Kidney epithelial cell (primary cell): ENCODE measurements at regions not wholly inside any gene's neighbourhood (a gene's known extent, or its start where the extent isn't known, plus 50 kb on each side); places are given as distances from the start of the nearest gene placed in this dataset.

Source experiments
- DNase-seq: peaks from one replicate; pipeline ENCODE4 v3.0.0-alpha.2; 2010; ENCODE audit warnings: low read depth
- H3K27me3 ChIP-seq: 2 replicates; pipeline ENCODE4 v1.6.0; 2011; ENCODE audit warnings: low read length; ENCODE audit not compliant: control insufficient read depth, insufficient read depth
- H3K36me3 ChIP-seq: 2 replicates; pipeline ENCODE4 v1.5.1; 2011; ENCODE audit warnings: low read length; ENCODE audit not compliant: control insufficient read depth, insufficient read depth
- H3K4me3 ChIP-seq: 2 replicates; pipeline ENCODE4 v1.5.1; 2011; ENCODE audit warnings: low read depth, mild to moderate bottlenecking, control low read depth, low read length
- CTCF ChIP-seq: IDR thresholded peaks from 2 replicates; pipeline ENCODE4 v1.5.1; 2011; ENCODE audit warnings: mild to moderate bottlenecking, moderate library complexity, low read length, control low read depth, inconsistent platforms; ENCODE audit not compliant: insufficient read depth, poor library complexity, severe bottlenecking

- H3K36me3 ChIP-seq: no peaks in the 10 kb centered on the region
- H3K27me3 ChIP-seq: no peaks in the 10 kb centered on the region
- no peak overlapping the region for H3K4me3 ChIP-seq
- TF ChIP-seq CTCF: no peak
- no peak for DNase-seq
These were observed 1273.6 kb upstream of the GBE1 start for GRCh38 chr3:83034806-83035703.

DNA sequence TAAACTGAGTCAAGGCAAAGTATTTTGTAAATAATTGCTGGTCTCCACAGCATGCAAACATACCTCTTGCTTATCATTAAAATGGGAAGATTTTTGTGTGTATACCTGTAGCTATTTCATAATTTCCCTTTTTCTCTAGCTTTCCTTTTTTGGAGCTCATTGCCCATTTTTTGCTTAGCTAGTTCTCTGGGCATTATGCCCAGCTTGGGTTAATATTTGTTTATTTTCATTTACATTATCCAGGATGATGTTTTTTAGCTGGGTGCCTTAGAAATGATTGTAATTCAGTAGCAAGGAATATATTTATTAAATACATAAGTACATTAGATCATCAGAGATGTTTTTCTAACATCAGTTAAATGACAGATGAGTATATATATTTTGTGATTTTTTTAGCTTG is 1271.7 kb upstream of the GBE1 start:
- no peak for TF ChIP-seq CTCF
- Histone ChIP-seq H3K36me3 (no peaks in the 10 kb centered on the region), H3K27me3 (no peaks in the 10 kb centered on the region), H3K4me3 (no peak overlapping the region)
- DNase-seq: no peak

DNA sequence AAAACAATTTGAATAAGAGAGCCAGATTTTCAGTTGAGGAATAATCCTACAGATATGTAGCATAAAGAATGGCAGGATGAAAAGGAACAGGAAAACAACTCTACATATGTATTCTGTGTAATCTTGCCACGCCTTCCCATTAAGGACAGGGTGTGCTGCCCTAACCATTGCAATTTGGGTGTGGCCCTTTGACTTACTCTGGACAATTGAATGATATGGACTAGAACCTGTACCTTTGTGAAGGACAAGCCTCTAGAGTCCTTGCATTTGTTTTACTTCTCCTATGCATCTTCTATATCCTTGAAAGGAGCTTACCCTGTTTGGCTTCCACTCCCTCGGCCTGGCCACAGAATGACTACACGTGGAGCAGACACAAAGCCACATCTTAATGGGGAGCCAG is 1261.6 kb upstream of the GBE1 start:
- no peak for TF ChIP-seq CTCF
- no peaks in the 10 kb centered on the region for H3K27me3 ChIP-seq
- no peaks in the 10 kb centered on the region for H3K36me3 ChIP-seq
- no peak for DNase-seq
- H3K4me3 ChIP-seq: no peak overlapping the region

DNA sequence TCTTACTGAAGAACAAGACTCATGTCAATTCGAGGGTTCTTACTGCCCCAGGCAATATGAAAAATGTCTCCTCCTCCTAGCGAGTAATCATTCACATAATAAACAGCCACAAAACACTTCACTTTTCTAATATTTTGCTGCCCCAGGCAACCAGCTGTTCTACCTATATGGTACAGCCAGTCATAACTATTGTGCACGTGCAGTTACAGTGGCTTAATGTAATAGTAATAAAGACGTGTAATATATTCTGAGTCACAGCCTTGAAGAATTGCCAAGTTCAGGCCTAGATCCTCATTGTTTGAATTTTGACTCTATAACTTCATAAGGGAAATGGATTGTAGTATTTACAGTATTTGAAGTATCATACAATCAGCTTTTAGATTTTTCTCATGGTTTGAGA is 1250.0 kb upstream of the GBE1 start:
- Histone ChIP-seq H3K36me3 (no peaks in the 10 kb centered on the region), H3K4me3 (no peak overlapping the region), H3K27me3 (no peaks in the 10 kb centered on the region)
- no peak for DNase-seq
- TF ChIP-seq CTCF: no peak

DNA sequence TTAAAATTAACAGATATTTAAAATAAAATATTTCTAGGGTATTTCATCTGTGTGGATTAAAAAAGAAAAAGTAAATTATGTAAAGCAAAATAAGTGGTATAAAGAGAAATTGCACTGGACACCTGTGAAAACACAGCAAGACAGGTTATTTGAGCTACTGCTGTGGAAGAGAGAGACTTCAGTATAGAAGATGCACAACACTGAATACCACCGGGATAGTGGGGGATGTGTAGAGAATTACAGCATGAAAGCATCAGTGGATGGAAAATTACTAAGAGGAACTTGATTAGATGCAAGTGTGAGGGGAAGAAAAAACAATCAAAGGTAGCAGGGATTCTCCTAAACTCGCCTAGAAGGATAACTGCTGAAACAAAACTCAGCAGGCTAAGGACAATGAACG is 1242.5 kb upstream of the GBE1 start:
- H3K4me3 ChIP-seq: no peak overlapping the region
- TF ChIP-seq CTCF: no peak
- DNase-seq: no peak
- H3K36me3 ChIP-seq: no peaks in the 10 kb centered on the region
- no peaks in the 10 kb centered on the region for H3K27me3 ChIP-seq

- DNase-seq: no peak
- no peak for TF ChIP-seq CTCF
- H3K4me3 ChIP-seq: no peak overlapping the region
These were observed 1241.5 kb upstream of the GBE1 start for GRCh38 chr3:83002869-83003445.

More at GRCh38 chr3:83002869-83003445, 1241.5 kb upstream of the GBE1 start:
- no peaks in the 10 kb centered on the region for H3K36me3 ChIP-seq
- no peaks in the 10 kb centered on the region for H3K27me3 ChIP-seq
